Fibroblast of pulmonary artery (primary cell): ENCODE measurements at regions not wholly inside any gene's neighbourhood (a gene's known extent, or its start where the extent isn't known, plus 50 kb on each side); places are given as distances from the start of the nearest gene placed in this dataset.

ENCODE experiments used
- DNase-seq: peaks from one replicate; pipeline ENCODE4 v3.0.0-alpha.2; 2010; ENCODE audit warnings: low read depth
- H3K4me3 ChIP-seq: replicated peaks from 2 replicates; pipeline ENCODE4 v1.5.1; 2011; ENCODE audit warnings: low read depth, mild to moderate bottlenecking, control low read depth, low read length, moderate library complexity
- TF ChIP-seq, protein P1 (sequence below): IDR thresholded peaks from 2 replicates; pipeline ENCODE4 v1.5.1; 2011; ENCODE audit warnings: mild to moderate bottlenecking, control low read depth, low read length, inconsistent platforms; ENCODE audit errors: missing control alignments

GRCh38 chr13:56906909-56907308, 233.8 kb upstream of the PRR20A start:
- TF ChIP-seq, protein P1, sequence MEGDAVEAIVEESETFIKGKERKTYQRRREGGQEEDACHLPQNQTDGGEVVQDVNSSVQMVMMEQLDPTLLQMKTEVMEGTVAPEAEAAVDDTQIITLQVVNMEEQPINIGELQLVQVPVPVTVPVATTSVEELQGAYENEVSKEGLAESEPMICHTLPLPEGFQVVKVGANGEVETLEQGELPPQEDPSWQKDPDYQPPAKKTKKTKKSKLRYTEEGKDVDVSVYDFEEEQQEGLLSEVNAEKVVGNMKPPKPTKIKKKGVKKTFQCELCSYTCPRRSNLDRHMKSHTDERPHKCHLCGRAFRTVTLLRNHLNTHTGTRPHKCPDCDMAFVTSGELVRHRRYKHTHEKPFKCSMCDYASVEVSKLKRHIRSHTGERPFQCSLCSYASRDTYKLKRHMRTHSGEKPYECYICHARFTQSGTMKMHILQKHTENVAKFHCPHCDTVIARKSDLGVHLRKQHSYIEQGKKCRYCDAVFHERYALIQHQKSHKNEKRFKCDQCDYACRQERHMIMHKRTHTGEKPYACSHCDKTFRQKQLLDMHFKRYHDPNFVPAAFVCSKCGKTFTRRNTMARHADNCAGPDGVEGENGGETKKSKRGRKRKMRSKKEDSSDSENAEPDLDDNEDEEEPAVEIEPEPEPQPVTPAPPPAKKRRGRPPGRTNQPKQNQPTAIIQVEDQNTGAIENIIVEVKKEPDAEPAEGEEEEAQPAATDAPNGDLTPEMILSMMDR = no peak
- H3K4me3 ChIP-seq = no peak overlapping the region
- DNase-seq = no peak

DNA sequence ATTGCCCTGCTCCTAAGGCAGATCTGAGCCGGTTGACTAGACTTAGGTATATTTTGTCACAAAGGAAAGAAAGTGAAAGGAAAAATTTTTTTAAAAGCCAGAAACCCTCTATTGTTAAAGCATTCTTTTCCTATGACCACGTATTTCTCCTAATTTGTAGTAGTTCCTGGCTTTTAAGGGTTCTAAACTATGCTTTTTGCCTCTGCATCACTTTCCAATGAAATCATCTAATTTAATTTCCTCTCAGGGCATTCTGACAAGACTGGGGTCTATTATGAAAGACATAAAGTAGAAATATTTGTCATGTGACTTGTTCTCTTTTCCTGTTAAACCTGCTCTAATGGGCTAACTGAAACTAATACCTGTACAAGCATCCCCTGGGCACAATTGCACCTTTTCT, 233.0 kb upstream of the PRR20A start:
- H3K4me3 ChIP-seq = no peak overlapping the region
- TF ChIP-seq, protein P1 = no peak

DNA sequence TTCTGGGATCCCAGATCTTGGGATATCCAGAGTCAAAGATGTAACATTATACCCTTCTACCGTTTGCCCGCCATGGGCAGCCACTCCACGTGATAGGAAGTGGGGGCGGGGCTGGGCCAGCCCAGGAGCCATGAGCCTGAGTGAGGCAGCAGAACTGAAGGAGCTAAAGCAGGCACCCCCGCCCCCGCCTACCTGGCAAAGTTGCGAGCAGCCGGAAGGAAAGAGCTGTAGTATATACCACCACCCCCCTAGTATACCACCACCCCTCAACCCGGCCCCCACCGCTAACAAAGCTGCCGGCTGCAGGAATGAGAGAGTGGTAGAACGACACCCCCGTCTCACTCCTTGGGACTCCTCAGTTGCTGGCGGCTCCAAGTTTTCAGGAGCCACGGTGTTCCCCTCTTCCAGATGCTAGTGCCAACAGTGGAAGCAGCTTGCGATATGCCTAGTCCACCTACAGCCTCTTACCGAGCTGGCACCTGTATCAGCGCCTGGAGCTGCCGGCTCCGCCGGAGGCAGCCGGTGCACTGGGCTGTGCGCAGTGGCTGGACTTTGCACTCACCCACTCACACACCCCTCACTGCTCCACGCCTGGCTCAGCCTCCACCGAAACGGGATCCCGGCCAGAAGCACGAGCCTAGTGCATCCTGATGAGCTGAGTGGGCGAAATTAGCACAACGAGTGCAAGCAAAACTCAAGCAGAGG, 230.7 kb upstream of the PRR20A start:
- DNase-seq = no peak
- no peak overlapping the region for H3K4me3 ChIP-seq
- TF ChIP-seq, protein P1 = no peak

More for the DNA sequence above, 233.0 kb upstream of the PRR20A start:
- DNase-seq = peak; percentile 1

- TF ChIP-seq, protein P1 = no peak
- no peak overlapping the region for H3K4me3 ChIP-seq
- DNase-seq = no peak
Measured at GRCh38 chr13:56917966-56918365, 222.8 kb upstream of the PRR20A start.

DNA sequence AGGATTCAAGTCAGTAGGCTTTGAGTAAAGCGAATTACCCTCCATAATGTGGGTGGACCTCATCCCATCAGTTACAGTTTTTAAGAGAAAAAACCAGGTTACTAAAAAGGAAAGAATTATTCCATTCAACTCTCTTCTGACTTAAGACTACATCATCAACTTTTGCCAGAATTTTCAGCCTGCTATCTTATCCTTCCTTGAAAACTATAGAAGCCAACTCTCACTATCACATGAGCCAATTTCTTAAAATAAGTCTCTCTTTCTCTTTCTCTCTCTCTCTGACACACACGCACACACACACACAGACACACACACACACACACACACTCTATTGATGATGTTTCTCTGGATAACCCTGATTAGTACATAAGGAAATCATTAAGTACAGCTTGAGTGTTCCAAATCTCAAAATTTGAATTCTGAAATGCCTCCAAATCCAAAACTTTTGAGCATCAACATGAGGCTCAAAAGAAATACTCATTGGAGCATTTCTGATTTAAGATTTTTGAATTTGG, 217.0 kb upstream of the PRR20A start:
- TF ChIP-seq, protein P1 = no peak
- no peak overlapping the region for H3K4me3 ChIP-seq
- DNase-seq = no peak

- H3K4me3 ChIP-seq = no peak overlapping the region
- TF ChIP-seq, protein P1 = no peak
- no peak for DNase-seq
Measured at GRCh38 chr13:56924401-56924800, 216.3 kb upstream of the PRR20A start.

DNA sequence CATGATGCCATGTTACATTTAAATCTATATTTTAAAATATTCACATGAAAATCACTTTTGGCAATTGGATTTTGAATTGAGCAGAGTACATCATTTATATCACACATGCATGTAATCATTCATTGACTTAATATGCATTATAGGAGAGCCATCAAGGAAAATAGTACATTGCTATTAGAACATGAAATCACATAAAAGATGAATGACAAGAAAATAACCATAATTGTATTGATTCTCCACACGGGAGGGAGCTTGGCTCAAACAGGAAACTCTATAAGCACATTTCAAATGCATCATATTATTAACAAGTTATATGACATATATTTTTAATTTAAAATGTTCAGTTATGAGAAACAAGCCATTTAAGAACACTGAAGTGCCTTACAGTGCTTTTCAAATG, 208.6 kb upstream of the PRR20A start:
- no peak overlapping the region for H3K4me3 ChIP-seq
- DNase-seq = no peak
- TF ChIP-seq, protein P1 = no peak
